SK-N-MC (cell line): ENCODE measurements at regions not wholly inside any gene's neighbourhood (a gene's known extent, or its start where the extent isn't known, plus 50 kb on each side); places are given as distances from the start of the nearest gene placed in this dataset.

Source experiments
- EZH2 ChIP-seq: fragments of 200-600 bp; sonication (generic); IDR thresholded peaks from one replicate; pipeline ENCODE4 v1.6.1; 2017; ENCODE audit warnings: antibody characterized with exemption
- FOXP2 ChIP-seq: optimal IDR thresholded peaks from 2 replicates; pipeline ENCODE3; 2011; ENCODE audit warnings: mild to moderate bottlenecking, moderate library complexity; ENCODE audit not compliant: insufficient read depth; ENCODE audit errors: extremely low read length, control extremely low read depth
- POLR2AphosphoS5 ChIP-seq: IDR thresholded peaks from 2 replicates; pipeline ENCODE4 v1.6.1; 2012; ENCODE audit warnings: mild to moderate bottlenecking, low read depth, low read length, borderline replicate concordance

DNA sequence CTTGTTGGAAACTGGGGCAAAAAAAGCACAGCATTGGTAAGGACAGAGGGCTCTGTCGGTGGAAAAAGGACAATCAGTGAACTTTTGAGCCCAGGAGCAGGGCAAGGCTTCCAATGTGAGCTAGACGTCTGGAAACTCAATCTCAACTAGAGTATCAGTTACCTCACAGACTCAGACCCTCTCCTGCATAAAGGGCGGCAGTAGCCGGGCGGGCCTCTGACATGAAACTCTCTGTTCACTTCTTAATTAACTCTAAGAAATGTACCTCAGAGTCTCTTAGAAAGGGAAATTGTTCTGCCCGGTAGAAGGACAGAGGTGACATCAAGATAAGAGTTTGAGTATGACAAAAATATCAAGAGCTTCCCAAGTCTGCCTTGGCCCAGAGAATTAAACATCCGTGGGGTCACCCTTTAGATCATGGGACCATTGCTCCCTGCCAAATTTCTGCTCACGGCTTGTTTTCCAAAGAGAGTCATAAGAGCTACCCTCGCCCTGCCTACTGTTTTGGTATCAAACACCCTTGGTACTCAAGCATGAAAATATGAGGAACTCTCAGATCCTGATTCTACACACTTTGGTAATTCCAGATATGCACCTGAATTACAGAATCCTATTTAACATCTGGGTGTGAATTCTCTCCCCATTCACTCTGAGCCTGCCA is 103.5 kb upstream of the PKDCC start:
- TF ChIP-seq POLR2AphosphoS5, result no peak
- TF ChIP-seq EZH2, result no peak
- no peak for TF ChIP-seq FOXP2
